Muscle of back (tissue), 3 donors: ENCODE measurements at regions not wholly inside any gene's neighbourhood (a gene's known extent, or its start where the extent isn't known, plus 50 kb on each side); places are given as distances from the start of the nearest gene placed in this dataset.
A peak's percentile ranks its signal among the peaks of the same experiment; 100 is the strongest.

Source experiments
- DNase-seq, 3 donors: peaks; one replicate each; pipeline versions ENCODE4 v3.0.0 to v3.0.0-alpha.2; 2013

GRCh38 chr12:81811061-81811777, 52.1 kb upstream of the PPFIA2 start:
- no peak for DNase-seq

GRCh38 chr12:81809829-81810595, 50.9 kb upstream of the PPFIA2 start:
- peak in 1 of 3 donors; percentile 27 for DNase-seq

GRCh38 chr12:81809113-81809777, 50.1 kb upstream of the PPFIA2 start:
- no peak for DNase-seq
